ENCODE measurements at regions not wholly inside any gene's neighbourhood (a gene's known extent, or its start where the extent isn't known, plus 50 kb on each side); places are given as distances from the start of the nearest gene placed in this dataset.

DNA sequence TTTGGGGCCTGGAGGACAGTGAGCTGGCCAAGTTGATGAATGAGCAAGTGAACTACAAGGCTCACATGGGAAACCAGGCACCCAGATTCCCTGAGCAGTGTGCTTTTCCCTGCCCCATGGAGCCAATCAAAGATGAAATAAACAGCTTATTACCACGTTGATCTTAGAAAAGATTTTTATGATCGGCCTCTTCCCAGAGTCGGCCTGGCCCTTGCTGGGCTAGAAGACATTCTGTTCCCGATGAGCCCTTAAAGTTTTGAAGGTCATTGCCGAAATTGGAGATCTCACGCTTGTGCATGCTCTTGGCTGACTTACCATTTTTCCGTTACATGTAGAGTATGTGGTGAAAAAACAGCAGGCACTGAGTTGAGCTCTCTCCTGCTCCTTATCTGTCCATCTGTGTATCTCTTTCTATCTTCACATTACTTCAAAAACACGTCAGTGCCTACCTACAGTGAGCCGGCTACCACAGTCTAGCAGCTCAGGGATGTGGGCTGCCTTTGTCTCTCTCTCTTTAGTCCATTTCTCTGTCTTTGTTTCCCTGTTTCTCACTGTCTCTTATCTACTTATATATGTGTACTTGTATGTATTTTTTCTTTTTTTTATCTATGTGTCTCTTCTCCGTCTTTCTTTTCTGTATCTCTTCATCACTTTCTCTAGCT lies 248.8 kb upstream of the USP24 start:
- Histone ChIP-seq H4K5ac (ENCODE audit: insufficient read length, low read depth, low read length) (no peak overlapping the region), H2BK15ac (ENCODE audit: low read length) (no peak overlapping the region), H3K4me1 (replicated peaks in 1 of 4; ENCODE audit: control insufficient read depth in 3 of 4, insufficient read depth in 4 of 4, low read length in 3 of 4) (no peaks in the 10 kb centered on the region), H4K20me1 (replicated peaks in 1 of 2; ENCODE audit: control insufficient read depth in 1 of 2, insufficient read depth in 2 of 2, low read length in 2 of 2) (no peaks in the 10 kb centered on the region), H2BK20ac (ENCODE audit: low read length) (no peak overlapping the region), H3K27ac (ENCODE audit: low read depth, low read length) (no peak overlapping the region), H3K36me3 (ENCODE audit: control insufficient read depth in 2 of 4, insufficient read depth in 4 of 4, low read length in 3 of 4) (no peaks in the 10 kb centered on the region), H3K9me3 (ENCODE audit: insufficient read depth in 2 of 2, low read depth in 1 of 2, low read length in 1 of 2) (no peaks in the 10 kb centered on the region), H3K27me3 (replicated peaks in 1 of 4; ENCODE audit: control insufficient read depth in 3 of 4, extremely low read depth in 1 of 4, insufficient read depth in 3 of 4, low read length in 3 of 4) (no peaks in the 10 kb centered on the region), H3K56ac (replicated peaks; ENCODE audit: insufficient read length, low read depth, low read length) (no peak overlapping the region), H2BK12ac (ENCODE audit: low read depth, low read length) (no peak overlapping the region), H4K8ac (ENCODE audit: extremely low read depth, insufficient read depth, low read length) (no peak overlapping the region), H3K79me2 (ENCODE audit: control insufficient read depth in 1 of 2, insufficient read depth in 2 of 2, low read length in 2 of 2) (no peaks in the 10 kb centered on the region), H2BK120ac (replicated peaks; ENCODE audit: low read depth, low read length) (no peak overlapping the region), H3K79me1 (ENCODE audit: low read depth, low read length) (no peaks in the 10 kb centered on the region), H3K23me2 (ENCODE audit: low read depth, low read length) (no peaks in the 10 kb centered on the region), H2AFZ (ENCODE audit: low read length) (no peak overlapping the region), H3K9ac (replicated peaks in 1 of 4; ENCODE audit: extremely low read depth in 1 of 4, low read depth in 3 of 4, low read length in 3 of 4) (no peak overlapping the region), H2BK5ac (ENCODE audit: low read depth, low read length) (no peak overlapping the region), H3K23ac (ENCODE audit: insufficient read length) (no peak overlapping the region), H4K91ac (replicated peaks; ENCODE audit: insufficient read length, low read length) (no peak overlapping the region), H3K14ac (ENCODE audit: insufficient read length) (no peak overlapping the region), H3K4me2 (ENCODE audit: insufficient read depth in 1 of 2, low read depth in 2 of 2, low read length in 2 of 2) (no peak overlapping the region), H3K4me3 (ENCODE audit: extremely low read depth in 1 of 4, insufficient read depth in 2 of 4, low read depth in 3 of 4, low read length in 4 of 4) (no peak overlapping the region), H3K18ac (ENCODE audit: extremely low read depth, low read length) (no peak overlapping the region), H2AK5ac (ENCODE audit: low read depth, low read length) (no peak overlapping the region), H3K4ac (replicated peaks; ENCODE audit: insufficient read length, low read depth, low read length) (no peak overlapping the region)
- CTCF ChIA-PET (ENCODE audit: partially characterized antibody): interaction anchor here (0.6 to 2.4 kb wide), 5 partner anchors 15 to 1132 kb away, joined by 3 to 9 read pairs (median 3); no protein-coding TSS in a partner anchor
- DNase-seq (ENCODE audit: low read depth in 1 of 2, low spot score in 2 of 2) (no peak), FAIRE-seq (no peak)
- POLR2A ChIA-PET (ENCODE audit: partially characterized antibody): no interaction called here
- 87% methylated on average over 10 of the region's 10 CpGs; no CpG with 5 or more reads in 1 of the 2 experiments for WGBS, 2 experiments (ENCODE audit: extremely low coverage in 1 of 2, insufficient coverage in 1 of 2, insufficient read length in 1 of 2, insufficient replicate concordance in 2 of 2, low coverage in 1 of 2, low lambda C conversion rate in 2 of 2, missing lambda C conversion rate in 1 of 2)
- TF ChIP-seq JUN (IDR thresholded peaks at IDR 0.05; ENCODE audit: low read depth, low read length) (no peak), ATF3 (IDR thresholded peaks at IDR 0.05; ENCODE audit: insufficient read depth, low read depth, low read length) (no peak), FOSL1 (IDR thresholded peaks at IDR 0.05; ENCODE audit: insufficient read depth, low read depth, low read length) (no peak), RFX5 (IDR thresholded peaks at IDR 0.05; ENCODE audit: borderline replicate concordance, low read depth, low read length) (no peak), TAF7 (optimal IDR thresholded peaks at IDR 0.05; ENCODE audit: borderline replicate concordance, low read depth, low read length) (no peak), SP4 (IDR thresholded peaks at IDR 0.05; ENCODE audit: low read length) (no peak), YY1 (IDR thresholded peaks at IDR 0.05; ENCODE audit: low read depth, low read length) (no peak), BCL11A (IDR thresholded peaks at IDR 0.05; ENCODE audit: low read depth in 2 of 2, low read length in 2 of 2) (no peak), BRCA1 (IDR thresholded peaks at IDR 0.05; ENCODE audit: low read depth, low read length) (no peak), BACH1 (IDR thresholded peaks at IDR 0.05; ENCODE audit: low read length) (no peak), POLR2AphosphoS5 (IDR thresholded peaks at IDR 0.05; ENCODE audit: low read depth, low read length) (no peak), CHD2 (IDR thresholded peaks at IDR 0.05; ENCODE audit: low read length) (no peak), NRF1 (IDR thresholded peaks at IDR 0.05; ENCODE audit: low read depth, low read length) (no peak), SRF (IDR thresholded peaks at IDR 0.05; ENCODE audit: low read depth, low read length) (no peak), SP1 (IDR thresholded peaks at IDR 0.05; ENCODE audit: low read depth, low read length) (no peak)
